HG03196 (cell line): ENCODE measurements at regions not wholly inside any gene's neighbourhood (a gene's known extent, or its start where the extent isn't known, plus 50 kb on each side); places are given as distances from the start of the nearest gene placed in this dataset.
"Not testable (repeated sequence)": the region's sequence is repeated elsewhere in the genome, so short reads cannot be mapped to it uniquely, and the experiment has no call there.

Source experiments
- ATAC-seq: cut with Tn5 transposase; IDR thresholded peaks from one replicate; pipeline ENCODE4 v1.9.1; 2021; ENCODE audit not compliant: unreplicated experiment

DNA sequence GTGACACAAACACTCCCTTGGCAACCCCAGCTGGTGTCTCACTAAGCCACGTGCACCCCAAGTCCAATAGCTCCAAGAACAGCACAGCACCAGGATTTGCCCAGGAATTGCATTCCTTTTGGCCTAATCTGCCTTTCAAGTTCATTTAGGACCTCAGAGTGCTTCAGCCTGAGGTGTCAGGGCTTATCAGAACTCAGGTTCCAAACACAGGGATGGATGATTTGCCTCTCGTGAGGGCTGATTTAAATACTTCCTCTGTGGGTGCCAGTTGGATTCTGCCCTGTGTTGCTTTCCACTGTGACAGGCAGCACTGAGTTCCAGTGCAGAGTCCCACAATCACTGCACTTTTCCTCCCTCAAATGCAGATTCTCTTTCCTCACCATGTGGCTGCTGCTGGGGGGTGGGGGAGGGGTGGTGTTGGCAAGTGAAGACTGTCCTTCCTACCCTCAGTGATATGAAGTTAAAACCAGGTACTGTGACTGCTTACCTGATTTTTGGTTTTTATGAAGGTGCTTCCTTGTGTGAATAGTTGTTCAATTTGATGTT is 204.3 kb upstream of the STAC start:
- ATAC-seq = no peak

- ATAC-seq = no peak
These were observed 202.3 kb upstream of the STAC start for GRCh38 chr3:36178018-36178417.

GRCh38 chr3:36182024-36182423 is 198.3 kb upstream of the STAC start:
- ATAC-seq = no peak

DNA sequence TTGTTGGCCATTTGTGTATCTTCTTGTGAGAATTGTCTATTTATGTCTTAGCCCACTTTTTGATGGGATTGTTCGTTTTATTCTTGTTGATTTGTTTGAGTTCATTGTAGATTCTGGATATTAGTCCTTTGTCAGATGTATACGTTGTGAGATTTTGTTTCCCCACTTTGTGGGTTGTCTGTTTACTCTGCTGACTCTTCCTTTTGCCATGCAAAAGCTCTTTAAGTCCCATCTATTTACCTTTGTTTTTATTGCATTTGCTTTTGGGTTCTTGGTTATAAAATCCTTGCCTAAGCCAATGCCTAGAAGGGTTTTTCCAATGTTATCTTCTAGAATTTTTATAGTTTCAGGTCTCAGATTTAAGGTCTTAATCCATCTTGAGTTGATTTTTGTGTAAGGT is 193.1 kb upstream of the STAC start:
- not testable (repeated sequence) for ATAC-seq

DNA sequence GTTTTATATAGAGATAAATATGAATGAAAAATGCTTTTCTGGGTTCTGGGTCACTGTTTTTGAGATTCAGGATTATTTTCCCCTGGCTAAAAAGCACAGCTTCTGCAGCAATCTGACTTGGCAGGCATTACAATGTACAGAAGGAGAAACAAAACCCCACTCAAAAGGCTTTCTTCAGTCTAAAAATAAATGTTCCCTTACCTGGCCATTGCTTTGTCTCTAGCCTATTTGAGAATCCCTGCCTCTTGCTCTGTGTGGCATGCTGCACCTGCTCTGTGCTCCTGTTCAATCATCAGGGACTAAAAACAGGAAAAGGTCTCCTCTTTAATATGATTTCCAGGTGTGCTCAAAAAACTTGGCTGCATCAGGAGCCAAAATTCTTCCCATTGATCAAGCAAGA is 187.4 kb upstream of the STAC start:
- ATAC-seq = no peak

GRCh38 chr3:36193448-36193847 is 186.9 kb upstream of the STAC start:
- no peak for ATAC-seq

DNA sequence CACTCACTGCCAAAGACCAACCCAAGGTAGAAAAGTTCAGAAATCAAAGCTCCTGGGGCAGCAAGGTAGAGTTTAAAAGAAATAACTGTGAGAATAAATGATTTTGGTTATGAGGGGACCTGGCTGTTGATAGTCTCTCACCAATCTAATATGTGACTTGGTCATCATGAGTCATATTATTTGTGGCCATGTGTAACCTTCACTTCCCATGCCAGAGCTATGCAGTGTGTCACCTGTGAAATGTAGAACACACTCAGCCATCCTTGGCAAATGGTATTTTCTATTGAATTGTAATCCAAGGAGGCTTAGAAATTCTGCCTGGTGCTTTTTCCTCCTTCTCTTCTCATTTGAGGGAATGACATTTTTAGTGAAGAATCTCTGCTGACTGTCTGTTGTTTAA is 184.2 kb upstream of the STAC start:
- no peak for ATAC-seq

DNA sequence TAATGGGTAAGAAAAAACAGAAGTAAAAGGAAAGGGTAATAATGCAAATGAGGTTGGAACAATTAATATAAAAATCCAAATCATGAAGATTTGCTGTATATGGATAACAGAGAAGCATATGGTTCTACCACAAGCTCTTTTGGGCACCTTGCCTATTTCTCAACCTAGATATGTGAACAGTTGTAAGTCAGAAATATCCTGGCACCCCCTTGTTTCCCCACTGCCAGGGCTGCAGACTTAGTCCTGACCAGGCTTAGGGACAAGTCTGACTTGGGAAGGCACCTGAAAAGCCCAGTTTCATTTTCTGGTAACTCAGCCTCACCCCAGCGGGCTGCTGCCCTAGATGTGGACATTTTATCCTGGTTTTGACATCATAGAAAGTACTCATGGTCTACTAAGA is 183.2 kb upstream of the STAC start:
- ATAC-seq = no peak

DNA sequence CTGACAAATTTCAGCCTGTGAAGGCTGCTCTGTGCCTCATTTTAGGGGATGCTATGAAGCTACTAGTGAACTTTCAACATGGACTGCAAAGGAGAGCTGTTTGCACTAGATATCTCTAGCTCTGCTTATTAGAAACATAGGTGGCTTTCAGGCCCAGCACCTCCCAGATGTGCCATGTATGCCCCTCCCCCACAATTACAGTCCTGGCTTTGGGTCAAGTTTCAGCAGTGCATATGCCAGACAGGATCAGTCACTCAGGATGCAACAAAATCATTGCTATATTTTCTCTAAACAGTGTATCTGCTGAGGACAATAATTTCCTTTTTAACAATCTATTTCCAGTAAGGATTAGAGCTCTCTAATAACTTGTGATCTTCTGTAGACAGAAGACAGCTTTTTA is 178.8 kb upstream of the STAC start:
- ATAC-seq = no peak

DNA sequence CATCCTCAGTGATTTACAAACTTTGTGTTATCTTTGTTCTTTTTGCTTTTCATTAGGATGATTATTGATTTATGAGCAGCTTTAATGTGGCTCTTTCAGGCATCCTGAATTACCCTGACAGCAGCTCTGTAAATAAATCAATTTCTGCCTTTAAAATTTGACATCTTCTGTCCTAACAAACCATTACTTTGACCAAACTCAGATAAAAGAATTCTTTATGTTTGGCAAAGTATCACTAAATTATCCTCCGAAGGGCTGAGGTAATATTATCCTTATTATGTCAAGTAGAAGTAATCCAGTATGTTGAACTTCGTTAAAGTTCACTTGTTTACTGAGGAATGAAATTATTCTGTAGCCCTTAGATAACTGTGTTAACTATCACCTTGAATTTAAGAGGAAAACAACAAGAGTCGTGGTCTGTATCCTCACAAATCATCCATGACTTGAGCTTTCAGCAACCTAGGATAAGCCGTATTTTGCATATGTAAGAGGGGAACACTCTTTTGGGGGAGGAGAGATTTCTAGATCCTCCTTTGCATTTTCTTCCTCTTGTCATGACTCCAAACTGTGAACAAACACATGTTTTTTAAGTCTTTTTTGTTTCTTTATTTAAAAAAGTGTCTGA is 173.2 kb upstream of the STAC start:
- no peak for ATAC-seq

GRCh38 chr3:36210840-36211651 is 169.3 kb upstream of the STAC start:
- ATAC-seq = no peak

GRCh38 chr3:36211652-36211999 is 168.7 kb upstream of the STAC start:
- no peak for ATAC-seq

DNA sequence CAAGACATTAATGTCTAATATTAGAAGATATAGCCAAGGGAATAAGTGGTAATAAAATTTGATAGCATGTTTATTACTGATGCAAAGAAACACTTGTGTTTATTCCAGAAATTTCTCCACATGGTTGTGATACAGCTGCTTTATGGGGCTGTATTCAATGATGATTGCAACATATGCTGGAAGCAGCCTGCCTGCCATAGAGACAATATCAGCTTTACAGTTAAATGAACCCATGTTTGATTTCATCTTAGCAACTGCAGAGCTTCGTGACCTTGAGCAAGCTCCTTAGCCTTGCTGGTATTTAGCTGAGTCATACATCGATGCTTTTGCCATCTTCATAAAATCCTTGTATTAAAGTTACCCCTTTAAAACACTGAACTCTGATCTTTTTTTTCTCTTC is 168.1 kb upstream of the STAC start:
- no peak for ATAC-seq

DNA sequence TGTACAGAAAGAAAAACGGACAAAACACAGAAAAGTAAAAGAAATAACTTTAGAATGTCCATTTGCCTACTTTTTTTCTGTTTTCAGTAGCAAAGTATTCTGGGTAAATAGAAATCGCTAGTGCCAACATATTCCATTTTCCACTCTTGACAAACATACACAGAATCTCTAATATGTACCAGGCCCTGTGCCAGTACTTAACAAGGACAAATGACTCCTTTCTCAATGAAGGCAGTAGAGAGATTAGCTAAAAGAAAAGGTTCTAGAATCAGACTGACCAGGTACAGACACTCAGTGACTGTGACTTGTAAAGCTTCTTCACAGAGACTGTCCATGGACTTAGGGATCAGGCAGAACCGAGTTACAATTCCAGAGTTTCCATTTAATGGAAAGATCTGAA is 165.8 kb upstream of the STAC start:
- no peak for ATAC-seq

- ATAC-seq = no peak
These were observed 165.1 kb upstream of the STAC start for GRCh38 chr3:36215241-36215640.

DNA sequence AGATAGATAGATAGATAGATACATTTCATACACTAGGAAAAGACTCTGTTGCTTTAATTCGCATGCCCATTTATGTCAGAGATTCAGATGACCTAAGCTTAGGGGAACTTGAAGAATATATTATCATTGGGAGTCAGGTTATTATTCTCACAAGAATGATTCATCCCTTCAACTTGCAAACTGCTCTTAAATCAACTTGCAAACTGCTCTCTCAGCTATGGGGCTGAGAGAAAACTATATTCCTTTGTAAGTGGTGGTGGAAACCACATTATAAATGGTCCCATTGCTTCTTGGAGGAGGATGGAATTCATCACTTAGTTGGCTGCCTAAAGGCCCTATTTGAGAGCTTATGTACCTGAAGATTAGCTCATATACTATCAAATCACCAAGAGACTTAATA is 160.9 kb upstream of the STAC start:
- no peak for ATAC-seq

- no peak for ATAC-seq
These were observed 160.1 kb upstream of the STAC start for GRCh38 chr3:36220173-36220572.

GRCh38 chr3:36221975-36222374 is 158.3 kb upstream of the STAC start:
- ATAC-seq = no peak

DNA sequence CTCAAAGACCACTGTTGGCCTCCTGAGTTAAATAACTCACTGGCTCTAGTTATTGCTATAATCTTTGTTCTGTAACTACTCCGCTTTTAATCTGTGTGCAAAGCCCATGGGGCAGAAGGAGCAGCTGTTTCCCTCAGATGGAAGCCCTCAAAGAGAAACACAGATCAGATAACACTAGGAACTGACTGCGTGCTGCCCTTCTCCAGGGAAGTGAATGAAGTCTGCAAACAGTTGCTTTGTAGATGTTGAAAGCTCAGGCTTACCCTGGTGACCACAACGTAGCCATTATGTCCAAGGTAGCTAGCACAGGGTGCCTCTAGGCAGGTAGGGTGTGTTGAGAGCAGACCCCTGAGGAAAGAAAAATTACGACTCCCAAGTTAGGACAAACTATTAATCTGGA is 152.3 kb upstream of the STAC start:
- ATAC-seq = no peak

- ATAC-seq = no peak
These were observed 150.8 kb upstream of the STAC start for GRCh38 chr3:36229496-36229895.

DNA sequence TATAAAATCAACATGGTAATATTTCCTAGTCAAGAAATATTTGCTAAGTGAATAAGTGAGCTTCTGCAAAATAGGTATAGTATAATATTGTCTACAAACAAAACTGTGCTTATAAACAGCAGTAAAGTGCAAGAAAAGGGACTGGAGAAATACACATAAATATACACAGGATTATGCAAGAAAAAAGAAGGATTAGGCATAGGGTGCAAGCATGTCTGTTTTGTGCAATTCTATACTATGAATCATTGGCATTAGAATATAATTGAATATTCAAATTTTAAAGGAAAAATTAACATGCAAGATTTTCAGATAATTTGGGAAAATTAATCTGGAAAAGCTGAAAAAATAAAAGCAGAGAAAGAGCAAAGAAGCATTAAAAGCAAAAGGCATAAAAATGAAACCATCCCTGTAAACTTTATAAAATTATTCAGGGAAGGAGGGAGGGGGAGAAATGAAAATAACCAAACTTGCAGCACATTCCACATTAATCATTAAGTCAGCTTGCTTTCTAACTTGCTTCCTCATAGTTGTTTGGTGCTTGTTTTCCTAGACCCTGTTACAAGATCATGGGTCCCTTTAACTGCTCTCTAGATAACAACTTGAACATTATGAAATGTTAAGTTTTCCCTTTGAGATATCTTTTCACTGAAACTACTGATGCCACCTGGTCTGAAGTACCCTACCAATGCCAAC is 147.4 kb upstream of the STAC start:
- no peak for ATAC-seq

DNA sequence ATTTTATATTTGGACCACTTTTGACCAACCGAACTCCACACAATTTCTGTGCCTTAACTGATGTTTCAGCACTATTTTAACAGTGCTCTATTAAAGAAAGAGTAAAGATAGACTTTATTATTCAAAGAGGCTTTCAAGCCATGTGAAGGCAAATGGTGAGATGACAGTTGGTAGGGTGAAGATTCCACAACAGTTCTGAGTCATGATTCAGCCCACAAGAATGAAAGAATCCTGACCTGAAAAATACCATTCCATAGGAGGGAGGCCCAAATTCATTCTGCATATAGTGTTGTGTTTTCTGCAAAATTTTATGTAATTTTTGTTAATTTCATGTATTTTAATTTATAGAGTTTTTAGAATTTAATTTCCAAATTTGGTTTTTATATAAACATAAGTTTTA is 135.6 kb upstream of the STAC start:
- no peak for ATAC-seq
